Upper lobe of left lung (tissue), 6 donors: ENCODE measurements at regions not wholly inside any gene's neighbourhood (a gene's known extent, or its start where the extent isn't known, plus 50 kb on each side); places are given as distances from the start of the nearest gene placed in this dataset.

Experiments
- ATAC-seq, 2 donors: fragments of 200-7000 bp; cut with Tn5 transposase; one replicate each; pipeline ENCODE4 v1.9.1; 2022; ENCODE audit warnings: mild to moderate bottlenecking in 2 of 2, moderate library complexity in 2 of 2; ENCODE audit not compliant: low FRiP score in 2 of 2
- DNase-seq, 2 donors: peaks; one replicate each; pipeline ENCODE4 v3.0.0-alpha.2; 2019 to 2020
- H3K27ac ChIP-seq, 4 donors: fragments of 200-600 bp; sonication (generic); one replicate each; pipeline ENCODE4 v1.5.1; 2016 to 2019
- H3K27me3 ChIP-seq, 4 donors: fragments of 200-600 bp; sonication (generic); one replicate each; pipeline ENCODE4 v1.5.1; 2017 to 2019
- H3K36me3 ChIP-seq, 4 donors: fragments of 200-600 bp; sonication (generic); one replicate each; pipeline ENCODE4 v1.5.1; 2016 to 2019
- H3K4me1 ChIP-seq, 4 donors: fragments of 200-600 bp; sonication (generic); one replicate each; pipeline ENCODE4 v1.5.1; 2018 to 2019
- H3K4me3 ChIP-seq, 4 donors: fragments of 200-600 bp; sonication (generic); one replicate each; pipeline ENCODE4 v1.5.1; 2017 to 2019; ENCODE audit warnings: mild to moderate bottlenecking in 2 of 4, moderate library complexity in 1 of 4
- H3K9me3 ChIP-seq, 4 donors: fragments of 200-600 bp; sonication (generic); one replicate each; pipeline ENCODE4 v1.5.1; 2018 to 2019
- EP300 ChIP-seq, 4 donors: sonication (generic); formaldehyde crosslinking; IDR thresholded peaks; one replicate each; pipeline ENCODE4 v1.5.1; 2017; ENCODE audit warnings: antibody characterized with exemption in 4 of 4, control low read depth in 2 of 4
- POLR2A ChIP-seq, 4 donors: fragments of 450-650 bp; IDR thresholded peaks; one replicate each; pipeline ENCODE4 v1.5.1; 2016 to 2017; ENCODE audit warnings: antibody characterized with exemption in 4 of 4, mild to moderate bottlenecking in 2 of 4
- POLR2AphosphoS5 ChIP-seq, 2 donors: sonication (generic); formaldehyde crosslinking; IDR thresholded peaks; one replicate each; pipeline ENCODE4 v1.5.1; 2017; ENCODE audit warnings: antibody characterized with exemption in 2 of 2
- WGBS, 2 donors: methylation state at CpG; one replicate each; pipeline ENCODE4 v1.1.5; 2017 to 2018; 5-methylcytosine and 5-hydroxymethylcytosine counted together
- TF ChIP-seq, protein P1 (sequence below), 6 experiments: fragments of 450-650 bp in 4 of 6; fragments of 200-600 bp in 2 of 6; sonication (generic) in 2 of 6; IDR thresholded peaks; one replicate each; pipeline ENCODE4 v1.5.1; 2016 to 2019; ENCODE audit warnings: antibody characterized with exemption in 6 of 6
- donor health status: DM: no; HTN: no; CAD: no; lungs with moderate emphysema.
- donor health status: DM: no; HTN: yes; CAD: no; lungs with severe emphysema.

DNA sequence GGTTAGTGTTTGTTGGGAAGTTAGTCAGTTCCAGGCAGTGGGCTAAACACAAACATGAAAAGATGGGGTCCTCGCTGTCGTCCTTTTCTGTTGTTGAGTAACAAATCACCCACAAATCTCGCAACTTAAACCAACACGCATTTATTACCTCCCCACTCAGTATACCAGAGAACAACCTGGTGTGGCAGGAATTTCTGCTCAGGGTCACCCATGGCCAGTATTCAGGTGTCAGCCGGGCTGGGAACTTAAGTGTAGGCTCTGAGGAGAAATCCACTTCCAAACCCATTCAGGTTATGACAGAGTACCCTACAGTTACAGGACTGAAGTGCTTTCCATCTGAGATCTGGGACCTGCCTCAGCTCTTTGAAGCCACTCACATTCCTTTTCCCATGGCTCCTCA lies 73.6 kb upstream of the SP4 start:
- WGBS, 2 donors, result 85% methylated on average over 5 of the region's 5 CpGs
- H3K27ac ChIP-seq, result peak overlapping the region in 2 of 4 donors; percentile 8 to 12
- no peak for TF ChIP-seq EP300 (IDR thresholded peaks at IDR 0.05)
- no peak for TF ChIP-seq POLR2AphosphoS5 (IDR thresholded peaks at IDR 0.05)
- TF ChIP-seq, protein P1, sequence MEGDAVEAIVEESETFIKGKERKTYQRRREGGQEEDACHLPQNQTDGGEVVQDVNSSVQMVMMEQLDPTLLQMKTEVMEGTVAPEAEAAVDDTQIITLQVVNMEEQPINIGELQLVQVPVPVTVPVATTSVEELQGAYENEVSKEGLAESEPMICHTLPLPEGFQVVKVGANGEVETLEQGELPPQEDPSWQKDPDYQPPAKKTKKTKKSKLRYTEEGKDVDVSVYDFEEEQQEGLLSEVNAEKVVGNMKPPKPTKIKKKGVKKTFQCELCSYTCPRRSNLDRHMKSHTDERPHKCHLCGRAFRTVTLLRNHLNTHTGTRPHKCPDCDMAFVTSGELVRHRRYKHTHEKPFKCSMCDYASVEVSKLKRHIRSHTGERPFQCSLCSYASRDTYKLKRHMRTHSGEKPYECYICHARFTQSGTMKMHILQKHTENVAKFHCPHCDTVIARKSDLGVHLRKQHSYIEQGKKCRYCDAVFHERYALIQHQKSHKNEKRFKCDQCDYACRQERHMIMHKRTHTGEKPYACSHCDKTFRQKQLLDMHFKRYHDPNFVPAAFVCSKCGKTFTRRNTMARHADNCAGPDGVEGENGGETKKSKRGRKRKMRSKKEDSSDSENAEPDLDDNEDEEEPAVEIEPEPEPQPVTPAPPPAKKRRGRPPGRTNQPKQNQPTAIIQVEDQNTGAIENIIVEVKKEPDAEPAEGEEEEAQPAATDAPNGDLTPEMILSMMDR (IDR thresholded peaks at IDR 0.05), result no peak
- TF ChIP-seq POLR2A (IDR thresholded peaks at IDR 0.05), result no peak
- H3K4me1 ChIP-seq, result peaks cover 0 to 7% (median 2%) of the 10 kb centered on the region in 4 donors
- no peak overlapping the region for H3K4me3 ChIP-seq
- H3K9me3 ChIP-seq, result no peaks in the 10 kb centered on the region
- ATAC-seq (no peak), DNase-seq (no peak)
- H3K27me3 ChIP-seq, result no peaks in the 10 kb centered on the region
- H3K36me3 ChIP-seq, result no peaks in the 10 kb centered on the region

DNA sequence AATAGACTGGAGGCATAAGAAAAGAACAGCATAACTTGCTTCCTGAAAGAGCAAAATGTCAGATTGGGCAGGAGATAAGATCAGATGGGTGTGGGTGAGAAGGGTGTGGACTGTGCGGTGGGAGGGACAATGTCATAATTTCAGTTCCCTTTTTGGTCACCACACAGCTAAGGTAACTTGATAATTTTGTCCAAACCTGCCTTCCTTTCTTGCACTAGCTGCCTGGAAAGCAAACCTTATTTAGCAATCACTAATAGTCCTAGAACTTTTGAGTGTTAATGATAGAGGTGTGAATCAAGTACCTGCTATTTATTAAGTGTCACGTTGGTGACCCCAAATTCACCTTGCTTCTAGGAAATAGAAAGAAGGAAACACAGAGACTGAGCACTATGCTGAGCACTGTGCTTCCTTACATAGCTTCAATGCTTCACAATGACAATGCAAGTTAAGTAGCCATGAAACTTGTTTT lies 72.4 kb upstream of the SP4 start:
- ATAC-seq (peak; percentile 74 to 78), DNase-seq (no peak)
- Histone ChIP-seq H3K4me3 (no peak overlapping the region), H3K27me3 (no peaks in the 10 kb centered on the region), H3K4me1 (peaks cover 0 to 7% (median 2%) of the 10 kb centered on the region in 4 donors), H3K27ac (peak overlapping the region in 1 of 4 donors; percentile 20), H3K9me3 (no peaks in the 10 kb centered on the region), H3K36me3 (no peaks in the 10 kb centered on the region)
- TF ChIP-seq POLR2AphosphoS5 (IDR thresholded peaks at IDR 0.05), result no peak
- no peak for TF ChIP-seq EP300 (IDR thresholded peaks at IDR 0.05)
- no peak for TF ChIP-seq POLR2A (IDR thresholded peaks at IDR 0.05)
- 24 to 40% methylated on average over 2 of the region's 2 CpGs for WGBS, 2 donors

DNA sequence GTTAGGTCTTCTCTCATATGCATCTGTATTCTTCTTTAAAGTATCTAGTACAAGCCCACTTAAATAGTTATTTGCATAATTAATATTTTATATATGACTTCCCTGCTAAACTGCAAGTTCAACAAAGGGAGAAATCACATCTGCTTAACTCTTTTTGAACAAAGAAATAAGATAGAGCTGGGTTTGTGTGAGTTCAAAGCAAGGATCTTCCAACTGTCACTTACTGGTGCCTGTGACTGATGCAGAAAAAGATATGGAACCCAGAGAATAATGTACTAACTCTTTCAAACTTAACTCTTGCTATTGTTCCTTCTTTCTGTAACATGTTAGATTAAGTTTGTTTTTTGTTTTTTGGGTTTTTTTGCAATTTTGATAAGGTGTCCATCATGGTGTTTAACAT lies 71.3 kb upstream of the SP4 start:
- H3K27me3 ChIP-seq, result no peaks in the 10 kb centered on the region
- H3K36me3 ChIP-seq, result no peaks in the 10 kb centered on the region
- H3K9me3 ChIP-seq, result no peaks in the 10 kb centered on the region
- DNase-seq (no peak), ATAC-seq (no peak)
- peaks cover 0 to 7% (median 2%) of the 10 kb centered on the region in 4 donors for H3K4me1 ChIP-seq
- TF ChIP-seq POLR2AphosphoS5 (IDR thresholded peaks at IDR 0.05), result no peak
- no peak for TF ChIP-seq EP300 (IDR thresholded peaks at IDR 0.05)
- no peak for TF ChIP-seq POLR2A (IDR thresholded peaks at IDR 0.05)
- TF ChIP-seq, protein P1 (IDR thresholded peaks at IDR 0.05), result no peak
- no peak overlapping the region for H3K4me3 ChIP-seq
- H3K27ac ChIP-seq, result no peak overlapping the region

DNA sequence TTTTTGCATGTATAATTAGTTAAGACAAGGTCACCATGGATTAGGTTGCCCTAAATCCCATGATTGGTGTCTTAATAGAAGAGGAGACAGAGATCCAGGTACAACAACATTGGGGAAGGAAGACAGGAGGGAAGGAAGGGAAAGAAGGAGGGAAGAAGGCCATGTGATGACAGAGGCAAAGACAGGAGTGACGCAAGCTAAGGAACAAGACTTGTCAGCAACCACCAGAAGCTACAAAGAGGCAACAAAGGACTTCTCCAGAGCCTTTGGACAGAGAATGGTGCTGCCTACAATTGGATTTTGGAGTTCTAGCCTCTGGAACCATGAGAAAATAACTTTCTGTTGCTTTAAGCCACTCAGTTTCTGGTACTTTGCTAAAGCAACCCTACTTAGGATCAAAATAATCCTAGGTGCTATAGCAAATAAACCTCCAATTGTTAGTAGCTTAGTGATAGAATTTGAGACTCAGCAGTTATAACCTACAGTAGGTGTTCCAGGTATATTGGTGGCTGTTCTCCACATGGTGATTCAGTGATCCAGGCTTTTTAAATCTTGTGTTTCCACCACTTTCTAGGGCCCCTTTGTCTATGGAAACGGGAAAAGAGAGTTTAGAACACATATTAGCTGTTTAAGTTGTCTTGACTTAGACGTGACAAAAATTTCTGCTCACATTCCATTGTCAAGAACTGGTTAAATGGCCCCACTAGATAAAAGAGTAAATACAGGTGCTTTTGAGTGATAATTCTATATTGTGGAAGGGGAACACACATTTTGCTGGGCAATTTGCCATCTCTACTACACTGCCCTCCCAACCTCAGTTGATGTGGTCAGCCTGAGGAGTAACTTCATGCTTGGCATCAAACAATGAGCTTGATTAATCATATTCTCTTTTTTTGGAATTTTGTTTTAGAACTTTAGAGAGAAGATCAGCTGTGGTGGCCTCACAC lies 70.5 kb upstream of the SP4 start:
- peaks cover 0 to 7% (median 2%) of the 10 kb centered on the region in 4 donors for H3K4me1 ChIP-seq
- no peak for ATAC-seq
- TF ChIP-seq POLR2AphosphoS5 (IDR thresholded peaks at IDR 0.05) (no peak), EP300 (IDR thresholded peaks at IDR 0.05) (no peak), POLR2A (IDR thresholded peaks at IDR 0.05) (no peak)
- TF ChIP-seq, protein P1 (IDR thresholded peaks at IDR 0.05), result no peak

DNA sequence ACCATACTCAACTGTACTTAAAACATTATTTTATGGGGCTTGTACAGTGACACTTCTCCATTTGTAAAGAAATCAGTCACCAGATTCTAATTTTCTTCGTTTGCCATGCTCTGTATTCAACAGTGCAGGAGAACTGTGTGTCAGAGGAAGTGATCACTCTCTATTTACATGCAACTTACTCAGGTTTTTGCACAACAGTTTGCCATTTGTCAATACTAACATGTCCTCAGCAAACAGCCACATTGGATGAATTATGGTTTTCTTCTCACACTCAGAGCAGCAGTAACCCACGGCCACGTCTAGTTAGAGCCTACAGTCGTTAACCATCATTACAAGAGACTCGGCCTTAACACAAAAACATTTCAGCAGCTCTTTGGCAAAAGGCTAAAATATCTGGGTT lies 69.2 kb upstream of the SP4 start:
- 76 to 82% methylated on average over 5 of the region's 5 CpGs for WGBS, 2 donors
- no peak for TF ChIP-seq POLR2A (IDR thresholded peaks at IDR 0.05)
- no peak for TF ChIP-seq POLR2AphosphoS5 (IDR thresholded peaks at IDR 0.05)
- TF ChIP-seq, protein P1 (IDR thresholded peaks at IDR 0.05), result no peak
- TF ChIP-seq EP300 (IDR thresholded peaks at IDR 0.05), result no peak

More for the DNA sequence above, 70.5 kb upstream of the SP4 start:
- no peak overlapping the region for H3K27ac ChIP-seq
- no peaks in the 10 kb centered on the region for H3K36me3 ChIP-seq
- no peaks in the 10 kb centered on the region for H3K27me3 ChIP-seq
- peak in 1 of 2 donors; percentile 23 for DNase-seq
- H3K4me3 ChIP-seq, result no peak overlapping the region
- WGBS, 2 donors, result 59 to 69% methylated on average over 3 of the region's 3 CpGs
- H3K9me3 ChIP-seq, result no peaks in the 10 kb centered on the region

More for the DNA sequence above, 69.2 kb upstream of the SP4 start:
- Histone ChIP-seq H3K27me3 (no peaks in the 10 kb centered on the region), H3K9me3 (no peaks in the 10 kb centered on the region), H3K4me1 (peaks cover 0 to 7% (median 2%) of the 10 kb centered on the region in 4 donors), H3K4me3 (no peak overlapping the region), H3K36me3 (no peaks in the 10 kb centered on the region), H3K27ac (no peak overlapping the region)
- DNase-seq (no peak), ATAC-seq (peak in 1 of 2 donors; percentile 31)
